MM.1S (cell line): ENCODE measurements at regions not wholly inside any gene's neighbourhood (a gene's known extent, or its start where the extent isn't known, plus 50 kb on each side); places are given as distances from the start of the nearest gene placed in this dataset.

Experiments
- DNase-seq: peaks from one replicate; pipeline ENCODE4 v3.0.0-alpha.2; 2015
- H2AFZ ChIP-seq: fragments of 300-600 bp; sonication (generic); 2 replicates; pipeline ENCODE4 v1.6.0; 2016; ENCODE audit warnings: antibody characterized with exemption, low read length
- H3F3A ChIP-seq: fragments of 300-600 bp; sonication (generic); 2 replicates; pipeline ENCODE4 v1.6.1; 2016; ENCODE audit warnings: mild to moderate bottlenecking, antibody characterized with exemption, low read length, moderate library complexity, mixed read lengths; ENCODE audit not compliant: insufficient read depth
- H3K27ac ChIP-seq: fragments of 300-600 bp; sonication (generic); 2 replicates; pipeline ENCODE4 v1.5.1; 2016; ENCODE audit warnings: mild to moderate bottlenecking, low read length
- H3K27me3 ChIP-seq: fragments of 300-600 bp; sonication (generic); replicated peaks from 2 replicates; pipeline ENCODE4 v1.6.0; 2016; ENCODE audit warnings: low read length; ENCODE audit not compliant: insufficient read depth
- H3K36me3 ChIP-seq: fragments of 300-600 bp; sonication (generic); replicated peaks from 2 replicates; pipeline ENCODE4 v1.6.1; 2016; ENCODE audit warnings: mild to moderate bottlenecking, low read length, mixed read lengths; ENCODE audit not compliant: insufficient read depth
- H3K4me1 ChIP-seq: fragments of 300-600 bp; sonication (generic); 2 replicates; pipeline ENCODE4 v1.6.1; 2016; ENCODE audit warnings: low read length, mixed read lengths
- H3K4me2 ChIP-seq: fragments of 300-600 bp; sonication (generic); 2 replicates; pipeline ENCODE4 v1.6.0; 2016; ENCODE audit warnings: low read depth, low read length
- H3K4me3 ChIP-seq: fragments of 300-600 bp; sonication (generic); 2 replicates; pipeline ENCODE4 v1.5.1; 2016; ENCODE audit warnings: low read length, mixed read lengths
- H3K79me2 ChIP-seq: fragments of 300-600 bp; sonication (generic); 2 replicates; pipeline ENCODE4 v1.6.1; 2016; ENCODE audit warnings: mixed run types, low read length, mixed read lengths
- H3K9ac ChIP-seq: fragments of 300-600 bp; sonication (generic); 2 replicates; pipeline ENCODE4 v1.6.1; 2016; ENCODE audit warnings: low read length, mixed read lengths
- H3K9me2 ChIP-seq: fragments of 300-600 bp; sonication (generic); replicated peaks from 2 replicates; pipeline ENCODE4 v1.6.1; 2016; ENCODE audit warnings: mild to moderate bottlenecking, low read length, mixed read lengths; ENCODE audit not compliant: insufficient read depth
- H3K9me3 ChIP-seq: fragments of 300-600 bp; sonication (generic); replicated peaks from 2 replicates; pipeline ENCODE4 v1.6.1; 2016; ENCODE audit warnings: mild to moderate bottlenecking, low read length, mixed read lengths; ENCODE audit not compliant: insufficient read depth
- H4K20me1 ChIP-seq: fragments of 300-600 bp; sonication (generic); 2 replicates; pipeline ENCODE4 v1.6.1; 2016; ENCODE audit warnings: mild to moderate bottlenecking, low read length, moderate library complexity, mixed read lengths; ENCODE audit not compliant: insufficient read depth
- EZH2 ChIP-seq: fragments of 300-600 bp; sonication (generic); optimal IDR thresholded peaks from 2 replicates; pipeline ENCODE3; 2017; ENCODE audit warnings: low read depth, mild to moderate bottlenecking, antibody characterized with exemption, low read length, mixed read lengths
- EZH2phosphoT487 ChIP-seq: fragments of 300-600 bp; sonication (generic); IDR thresholded peaks from 2 replicates; pipeline ENCODE4 v1.6.1; 2018; ENCODE audit warnings: antibody characterized with exemption, low read length
- TF ChIP-seq, protein P1 (sequence below): fragments of 300-600 bp; sonication (generic); IDR thresholded peaks from 2 replicates; pipeline ENCODE4 v1.5.1; 2016; ENCODE audit warnings: antibody characterized with exemption, low read length, mixed read lengths

DNA sequence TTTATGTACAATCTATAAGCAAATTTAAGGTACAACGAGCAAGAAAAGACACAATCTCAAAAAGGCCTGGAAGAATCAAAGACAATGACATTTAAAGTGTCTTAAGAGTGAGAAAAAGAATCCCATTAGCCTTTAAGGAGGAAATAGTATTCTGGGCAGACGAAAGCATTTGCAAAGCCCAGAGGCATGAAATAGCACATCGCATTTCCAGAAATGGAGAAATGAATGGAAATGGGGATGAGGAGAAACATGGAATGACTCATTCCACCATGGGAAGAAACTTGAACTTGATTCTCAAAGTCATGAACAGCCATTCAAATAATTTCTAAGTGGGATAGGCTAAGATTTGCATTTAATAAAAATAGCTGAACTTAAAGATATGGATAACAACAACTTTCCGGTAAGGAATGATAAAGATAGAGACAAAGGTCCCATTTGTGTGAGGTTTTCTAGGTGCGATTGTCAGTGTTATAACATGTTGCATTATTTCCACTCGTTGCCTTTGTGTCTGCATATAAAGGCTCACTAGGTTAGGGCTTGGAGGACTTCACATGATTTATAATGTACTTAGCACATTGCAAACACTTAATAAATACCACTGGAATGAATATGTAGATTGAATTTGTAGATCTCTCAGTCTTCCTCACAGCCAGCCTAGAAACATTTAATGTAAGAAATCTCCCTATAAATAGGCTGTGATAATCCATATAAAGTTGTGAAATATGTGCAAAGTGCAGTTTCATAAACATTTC is 310.3 kb upstream of the KLF6 start:
- Histone ChIP-seq H3K27me3 (no peaks in the 10 kb centered on the region), H3K27ac (no peak overlapping the region), H3K4me2 (no peak overlapping the region), H3K4me3 (no peak overlapping the region), H3K9me3 (no peaks in the 10 kb centered on the region), H3K36me3 (no peaks in the 10 kb centered on the region), H3K79me2 (no peaks in the 10 kb centered on the region), H4K20me1 (no peaks in the 10 kb centered on the region), H2AFZ (no peak overlapping the region), H3K9me2 (no peaks in the 10 kb centered on the region), H3K9ac (no peak overlapping the region), H3K4me1 (peaks cover 1% of the 10 kb centered on the region; the same call in 1 of the 2 replicates), H3F3A (no peaks in the 10 kb centered on the region)
- no peak for DNase-seq
- TF ChIP-seq, protein P1, sequence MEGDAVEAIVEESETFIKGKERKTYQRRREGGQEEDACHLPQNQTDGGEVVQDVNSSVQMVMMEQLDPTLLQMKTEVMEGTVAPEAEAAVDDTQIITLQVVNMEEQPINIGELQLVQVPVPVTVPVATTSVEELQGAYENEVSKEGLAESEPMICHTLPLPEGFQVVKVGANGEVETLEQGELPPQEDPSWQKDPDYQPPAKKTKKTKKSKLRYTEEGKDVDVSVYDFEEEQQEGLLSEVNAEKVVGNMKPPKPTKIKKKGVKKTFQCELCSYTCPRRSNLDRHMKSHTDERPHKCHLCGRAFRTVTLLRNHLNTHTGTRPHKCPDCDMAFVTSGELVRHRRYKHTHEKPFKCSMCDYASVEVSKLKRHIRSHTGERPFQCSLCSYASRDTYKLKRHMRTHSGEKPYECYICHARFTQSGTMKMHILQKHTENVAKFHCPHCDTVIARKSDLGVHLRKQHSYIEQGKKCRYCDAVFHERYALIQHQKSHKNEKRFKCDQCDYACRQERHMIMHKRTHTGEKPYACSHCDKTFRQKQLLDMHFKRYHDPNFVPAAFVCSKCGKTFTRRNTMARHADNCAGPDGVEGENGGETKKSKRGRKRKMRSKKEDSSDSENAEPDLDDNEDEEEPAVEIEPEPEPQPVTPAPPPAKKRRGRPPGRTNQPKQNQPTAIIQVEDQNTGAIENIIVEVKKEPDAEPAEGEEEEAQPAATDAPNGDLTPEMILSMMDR, result no peak
- TF ChIP-seq EZH2, result no peak
- no peak for TF ChIP-seq EZH2phosphoT487

DNA sequence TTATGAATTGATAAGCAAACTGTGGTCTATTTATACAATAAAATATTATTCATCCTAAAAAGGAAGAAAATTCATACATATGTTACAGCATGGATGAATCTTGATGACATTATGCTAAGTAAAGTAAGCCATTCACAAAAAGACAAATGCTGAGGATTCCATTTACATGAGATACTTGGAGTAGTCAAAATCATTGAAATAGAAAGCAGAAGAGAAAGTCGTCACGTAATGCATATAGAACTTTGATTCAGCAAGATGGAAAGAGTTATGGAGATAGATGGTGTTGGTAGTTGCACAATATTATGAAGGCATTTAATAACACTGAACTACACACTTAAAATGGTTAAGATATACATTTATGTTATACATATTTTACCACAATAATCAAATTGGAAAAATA is 309.7 kb upstream of the KLF6 start:
- no peaks in the 10 kb centered on the region for H3K79me2 ChIP-seq
- H3K9me2 ChIP-seq, result no peaks in the 10 kb centered on the region
- H2AFZ ChIP-seq, result no peak overlapping the region
- no peaks in the 10 kb centered on the region for H3F3A ChIP-seq
- no peak overlapping the region for H3K9ac ChIP-seq
- no peak overlapping the region for H3K27ac ChIP-seq
- no peaks in the 10 kb centered on the region for H4K20me1 ChIP-seq
- no peaks in the 10 kb centered on the region for H3K36me3 ChIP-seq
- H3K4me2 ChIP-seq, result no peak overlapping the region
- H3K4me3 ChIP-seq, result no peak overlapping the region
- TF ChIP-seq EZH2phosphoT487 (no peak), EZH2 (no peak)
- TF ChIP-seq, protein P1, result no peak
- no peak for DNase-seq
- no peaks in the 10 kb centered on the region for H3K9me3 ChIP-seq
- H3K27me3 ChIP-seq, result no peaks in the 10 kb centered on the region
- no peaks in the 10 kb centered on the region for H3K4me1 ChIP-seq

- no peak for TF ChIP-seq EZH2phosphoT487
- no peak for TF ChIP-seq EZH2
- TF ChIP-seq, protein P1, result no peak
- Histone ChIP-seq H3K36me3 (no peaks in the 10 kb centered on the region), H2AFZ (no peak overlapping the region), H3K9ac (no peak overlapping the region), H3K9me2 (no peaks in the 10 kb centered on the region), H3K27ac (no peak overlapping the region), H3K27me3 (no peaks in the 10 kb centered on the region), H3K4me2 (no peak overlapping the region), H3K4me3 (no peak overlapping the region), H3K4me1 (no peaks in the 10 kb centered on the region), H3F3A (no peaks in the 10 kb centered on the region), H3K9me3 (no peaks in the 10 kb centered on the region), H3K79me2 (no peaks in the 10 kb centered on the region), H4K20me1 (no peaks in the 10 kb centered on the region)
- no peak for DNase-seq
These were observed 308.4 kb upstream of the KLF6 start for GRCh38 chr10:4093438-4093837.
